Kidney (tissue), 13 donors: ENCODE measurements at regions not wholly inside any gene's neighbourhood (a gene's known extent, or its start where the extent isn't known, plus 50 kb on each side); places are given as distances from the start of the nearest gene placed in this dataset.

ENCODE experiments used
- DNase-seq, 5 donors: peaks; one replicate each; pipeline ENCODE4 v3.0.0-alpha.2; 2013 to 2020
- FAIRE-seq: peaks from 2 replicates; lab custom pipeline; 2012; peaks lifted over from hg19 to GRCh38; lab: Jason Lieb, UNC
- H3K27ac ChIP-seq, 2 donors: one replicate each; pipeline ENCODE4 v1.7.0; 2013; ENCODE audit warnings: low read depth in 2 of 2, low read length in 2 of 2, inconsistent platforms in 1 of 2
- H3K27me3 ChIP-seq: one replicate; pipeline ENCODE4 v1.7.1; 2013; ENCODE audit warnings: low read length, inconsistent platforms; ENCODE audit not compliant: control insufficient read depth, insufficient read depth
- H3K36me3 ChIP-seq, 3 donors: one replicate each; pipeline versions ENCODE4 v1.7.0 to v1.7.1; 2013; ENCODE audit warnings: low read length in 3 of 3, control low read depth in 1 of 3, inconsistent platforms in 1 of 3; ENCODE audit not compliant: insufficient read depth in 3 of 3, control insufficient read depth in 2 of 3
- H3K4me1 ChIP-seq, 3 donors: one replicate each; pipeline versions ENCODE4 v1.7.0 to v1.7.1; 2013; ENCODE audit warnings: low read length in 3 of 3, inconsistent platforms in 1 of 3, low read depth in 1 of 3; ENCODE audit not compliant: control insufficient read depth in 2 of 3, insufficient read depth in 2 of 3
- H3K4me3 ChIP-seq, 3 donors: one replicate each; pipeline versions ENCODE4 v1.7.0 to v1.8.1; 2013; ENCODE audit warnings: low read length in 3 of 3, control low read depth in 1 of 3, inconsistent platforms in 1 of 3
- H3K9ac ChIP-seq, 3 donors: one replicate each; pipeline versions ENCODE4 v1.7.0 to v1.7.1; 2013; ENCODE audit warnings: low read length in 3 of 3, control low read depth in 1 of 3, inconsistent platforms in 1 of 3
- H3K9me3 ChIP-seq, 3 donors: one replicate each; pipeline versions ENCODE4 v1.7.0 to v1.7.1; 2013; ENCODE audit warnings: low read length in 3 of 3, control low read depth in 1 of 3, inconsistent platforms in 1 of 3; ENCODE audit not compliant: control insufficient read depth in 2 of 3, insufficient read depth in 1 of 3
- CTCF ChIP-seq: IDR thresholded peaks from 3 replicates; pipeline ENCODE4 v1.5.1; 2012; ENCODE audit warnings: mild to moderate bottlenecking, moderate library complexity, borderline replicate concordance; ENCODE audit not compliant: insufficient read depth; ENCODE audit errors: extremely low read depth
- intact Hi-C: fragments of 100-400 bp; cut with DNase I; formaldehyde crosslinking; loops from one replicate; pipeline ENCODE4 v1.11.1; 2022
- donor health status: control.
- donor health status: control.
- donor health status: control.
- donor health status: control.
- donor health status: control.
- donor health status: DM: yes; HTN: yes; CAD: no.
- donor health status: Normal renal cell carcinoma (clear cell type).

GRCh38 chr11:70734379-70734778 lies 336.1 kb downstream of the CTTN start:
- intact Hi-C loops = no loop called here
- no peak overlapping the region for H3K4me3 ChIP-seq
- peak in 1 of 5 donors; percentile 50 for DNase-seq
- no peaks in the 10 kb centered on the region for H3K36me3 ChIP-seq
- H3K4me1 ChIP-seq = no peaks in the 10 kb centered on the region
- H3K27me3 ChIP-seq = no peaks in the 10 kb centered on the region
- no peak overlapping the region for H3K9ac ChIP-seq
- no peaks in the 10 kb centered on the region for H3K9me3 ChIP-seq
- H3K27ac ChIP-seq = no peak overlapping the region
- no peak for TF ChIP-seq CTCF
- FAIRE-seq = no peak

GRCh38 chr11:70734911-70735310 lies 336.6 kb downstream of the CTTN start:
- Histone ChIP-seq H3K9me3 (no peaks in the 10 kb centered on the region), H3K4me1 (no peaks in the 10 kb centered on the region), H3K36me3 (no peaks in the 10 kb centered on the region), H3K4me3 (no peak overlapping the region), H3K9ac (no peak overlapping the region), H3K27me3 (no peaks in the 10 kb centered on the region), H3K27ac (no peak overlapping the region)
- no peak for FAIRE-seq
- TF ChIP-seq CTCF = no peak
- peak in 1 of 5 donors; percentile 64 for DNase-seq
- intact Hi-C loops = no loop called here

- FAIRE-seq (no peak), DNase-seq (peak in 1 of 5 donors; percentile 7)
- no peaks in the 10 kb centered on the region for H3K4me1 ChIP-seq
- no peak for TF ChIP-seq CTCF
- H3K4me3 ChIP-seq = no peak overlapping the region
- H3K36me3 ChIP-seq = no peaks in the 10 kb centered on the region
- no peak overlapping the region for H3K9ac ChIP-seq
- intact Hi-C loops = no loop called here
- no peaks in the 10 kb centered on the region for H3K9me3 ChIP-seq
- H3K27ac ChIP-seq = no peak overlapping the region
- no peaks in the 10 kb centered on the region for H3K27me3 ChIP-seq
These were observed 337.6 kb downstream of the CTTN start for GRCh38 chr11:70735976-70736375.

GRCh38 chr11:70736461-70736860 lies 338.1 kb downstream of the CTTN start:
- FAIRE-seq (no peak), DNase-seq (peak in 1 of 5 donors; percentile 10)
- no peaks in the 10 kb centered on the region for H3K4me1 ChIP-seq
- intact Hi-C loops = no loop called here
- no peaks in the 10 kb centered on the region for H3K36me3 ChIP-seq
- no peak overlapping the region for H3K9ac ChIP-seq
- H3K27me3 ChIP-seq = no peaks in the 10 kb centered on the region
- H3K27ac ChIP-seq = no peak overlapping the region
- no peaks in the 10 kb centered on the region for H3K9me3 ChIP-seq
- no peak for TF ChIP-seq CTCF
- no peak overlapping the region for H3K4me3 ChIP-seq
